Endometrial microvascular endothelial cells (primary cell): ENCODE measurements at regions not wholly inside any gene's neighbourhood (a gene's known extent, or its start where the extent isn't known, plus 50 kb on each side); places are given as distances from the start of the nearest gene placed in this dataset.

Source experiments
- in situ Hi-C: cut with HindIII; loops from 2 replicates; pipeline ENCODE4 v1.10.0; 2017; ENCODE audit warnings: low sequenced_read_pairs, low pct_unique_long_range_greater_than_20kb; ENCODE audit errors: inconsistent ontology term

DNA sequence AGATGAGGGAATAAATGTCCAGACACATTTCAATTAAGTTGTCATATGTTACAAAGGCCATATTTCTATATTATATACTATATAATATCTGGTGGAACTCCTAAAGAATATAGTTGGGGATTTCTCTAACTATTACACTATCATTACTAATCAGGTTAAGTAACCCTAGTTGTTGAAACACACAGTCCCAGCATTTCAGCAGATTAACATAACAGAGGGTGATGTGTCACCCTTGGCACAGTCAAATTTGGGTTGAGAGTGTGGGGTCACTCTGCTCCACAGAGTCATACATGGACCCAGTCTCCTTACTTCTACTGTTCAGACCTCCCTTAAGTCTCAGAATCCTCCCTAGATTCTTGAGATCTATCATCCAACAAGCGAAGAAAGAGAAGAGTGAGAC is 496.4 kb upstream of the MDFIC2 start:
- in situ Hi-C loops: no loop called here

DNA sequence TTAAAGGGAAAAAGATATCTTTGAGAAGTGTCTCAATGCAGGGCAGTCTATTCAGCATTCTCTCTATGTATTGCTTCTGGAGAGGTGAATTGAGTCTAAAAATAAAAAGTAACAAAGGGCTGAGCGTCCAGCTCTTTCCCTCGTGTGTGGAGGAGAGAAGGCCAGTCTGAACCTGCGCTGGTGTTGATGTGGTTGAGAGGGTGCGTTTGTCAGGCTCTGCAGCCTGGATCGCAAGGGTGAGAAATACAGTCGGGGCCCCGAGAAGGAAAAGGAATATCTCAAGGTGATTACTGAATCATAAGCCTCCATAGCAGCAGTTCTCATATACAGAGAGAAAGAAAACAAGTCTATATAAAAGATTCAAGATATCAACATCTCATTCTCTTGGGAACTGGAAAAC is 494.1 kb upstream of the MDFIC2 start:
- in situ Hi-C loops: no loop called here

DNA sequence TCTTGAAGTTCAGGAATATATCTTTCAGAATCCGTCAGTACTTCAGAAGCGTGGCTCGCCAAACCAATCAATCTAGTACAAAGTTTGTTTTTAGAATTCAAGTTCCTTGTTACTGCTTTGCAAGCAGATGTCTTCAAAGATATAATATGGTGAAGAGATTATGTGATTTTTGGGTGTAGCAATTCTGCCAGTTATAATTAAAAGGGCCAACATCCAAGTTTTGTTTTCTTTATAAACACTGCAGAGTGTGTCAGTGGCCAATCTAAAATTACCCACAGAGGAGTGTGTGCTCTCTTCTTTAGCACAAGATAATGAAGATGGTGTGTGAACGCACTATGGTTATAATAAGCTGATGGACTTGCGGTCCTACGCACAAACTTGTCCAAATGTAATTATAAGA is 493.6 kb upstream of the MDFIC2 start:
- in situ Hi-C loops: no loop called here

GRCh38 chr3:70805061-70805889 is 492.8 kb upstream of the MDFIC2 start:
- in situ Hi-C loops: no loop called here

DNA sequence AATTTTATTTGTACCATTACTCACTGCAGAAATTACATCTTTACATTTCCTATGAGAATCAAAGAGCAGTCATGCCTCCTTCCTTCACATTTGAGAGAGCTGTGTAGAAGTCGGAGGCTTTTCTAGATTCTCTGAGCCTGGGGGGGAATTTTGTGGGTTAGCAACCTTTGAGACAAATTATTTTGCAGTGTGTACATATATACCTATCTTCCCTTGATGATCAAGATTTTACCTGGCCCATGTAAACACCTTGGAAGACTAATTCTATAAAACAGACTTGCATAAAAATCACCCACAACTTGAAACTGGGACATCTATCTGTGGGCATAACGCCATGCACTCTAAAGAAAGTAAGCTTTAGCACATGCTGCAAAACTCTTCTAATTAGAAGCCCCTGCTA is 491.5 kb upstream of the MDFIC2 start:
- in situ Hi-C loops: no loop called here

- in situ Hi-C loops: no loop called here
Observed at GRCh38 chr3:70803319-70803718, 490.9 kb upstream of the MDFIC2 start.

DNA sequence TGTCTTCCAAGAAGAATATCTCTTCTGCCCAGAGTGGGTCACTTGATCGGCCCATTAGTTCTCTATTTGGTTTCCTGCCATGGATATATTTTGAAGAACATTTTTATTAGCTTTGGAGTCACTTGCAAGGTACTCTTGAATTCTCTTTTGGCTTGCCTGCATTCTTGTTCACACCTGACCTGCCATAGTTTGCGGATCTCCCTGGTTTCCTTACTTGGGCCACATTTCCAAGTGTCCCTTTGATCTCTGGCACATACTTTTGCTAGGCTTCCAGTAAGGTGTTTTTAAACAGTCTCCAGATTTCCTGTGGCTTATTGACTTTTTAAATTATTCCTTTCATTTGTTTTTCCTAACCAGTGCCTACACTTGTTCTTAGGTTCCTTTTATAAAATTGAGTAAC is 488.5 kb upstream of the MDFIC2 start:
- in situ Hi-C loops: no loop called here

DNA sequence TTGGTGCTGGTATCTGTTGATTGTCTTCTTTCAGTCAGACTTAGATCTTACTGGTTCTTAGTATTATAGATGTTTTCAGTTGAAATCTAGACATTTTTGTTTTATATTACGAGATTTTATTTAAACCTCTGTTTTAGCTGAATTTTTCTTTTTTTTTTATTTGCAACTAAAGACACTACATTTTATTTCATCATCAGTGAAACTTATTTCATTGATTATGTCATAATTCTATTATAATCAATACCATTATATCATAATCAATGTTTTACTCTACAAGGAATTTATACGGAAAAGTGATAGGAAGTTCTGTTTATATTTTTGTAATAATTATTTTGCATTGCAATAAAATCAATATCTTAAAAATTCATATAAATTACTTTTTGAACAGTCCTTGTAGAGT is 477.4 kb upstream of the MDFIC2 start:
- in situ Hi-C loops: no loop called here

- in situ Hi-C loops: no loop called here
Observed at GRCh38 chr3:70780790-70781189, 468.4 kb upstream of the MDFIC2 start.

DNA sequence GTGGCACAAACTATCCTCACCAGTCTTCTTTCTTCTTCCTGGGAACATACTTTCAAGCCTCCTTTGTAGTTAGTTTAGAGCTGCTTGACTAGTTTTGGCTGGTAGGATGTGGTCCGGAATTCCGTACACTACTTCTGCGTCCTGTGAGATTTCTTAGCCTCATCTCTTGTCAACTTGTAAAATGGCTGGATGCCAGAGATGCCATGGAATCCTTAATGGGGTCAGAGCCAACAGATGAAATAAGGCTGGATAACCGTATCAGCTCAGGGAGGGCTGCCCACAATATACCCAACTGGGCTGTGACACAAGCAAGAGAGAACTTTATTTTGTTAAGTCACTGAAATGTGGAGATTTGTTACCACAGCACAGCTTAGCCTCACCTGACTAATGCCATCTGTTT is 466.9 kb upstream of the MDFIC2 start:
- in situ Hi-C loops: no loop called here

DNA sequence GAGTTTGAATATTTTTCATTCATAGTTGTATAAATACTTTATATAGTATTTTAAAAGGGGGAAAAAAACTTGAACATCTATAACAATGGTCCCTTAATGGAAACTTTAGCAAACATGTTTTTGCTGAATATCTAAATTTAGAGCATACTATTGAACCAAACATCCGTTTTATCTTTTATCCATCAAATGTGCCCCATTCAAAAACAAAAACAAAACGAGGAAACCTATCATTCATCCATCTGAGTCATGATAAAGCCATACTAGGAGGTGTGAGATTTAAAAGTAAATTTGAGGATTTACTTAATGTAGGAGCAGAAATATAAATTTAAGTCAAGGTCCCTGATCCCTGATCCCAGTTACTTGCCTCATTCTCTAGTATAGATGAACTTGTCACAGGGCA is 463.6 kb upstream of the MDFIC2 start:
- in situ Hi-C loops: no loop called here

GRCh38 chr3:70775257-70775656 is 462.8 kb upstream of the MDFIC2 start:
- in situ Hi-C loops: no loop called here

DNA sequence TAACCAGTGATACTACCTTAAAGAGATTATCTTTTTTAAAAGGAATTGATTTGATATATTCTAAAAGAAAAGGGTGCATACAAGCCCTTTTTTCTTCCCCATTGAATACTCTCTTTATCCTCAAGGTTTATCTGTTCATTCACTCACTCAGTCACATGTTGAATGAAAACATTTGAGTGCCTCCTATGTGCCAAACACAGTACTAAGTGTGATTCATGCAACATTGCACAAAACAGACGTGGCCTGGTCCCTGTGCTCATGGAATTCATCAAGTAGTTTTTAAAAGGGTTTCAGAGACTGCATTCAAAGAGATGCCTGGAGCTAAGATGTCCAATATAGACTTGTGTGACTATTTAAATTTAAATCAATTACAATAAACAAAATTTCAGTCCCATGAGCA is 462.2 kb upstream of the MDFIC2 start:
- in situ Hi-C loops: no loop called here

- in situ Hi-C loops: no loop called here
Observed at GRCh38 chr3:70771426-70772147, 459.1 kb upstream of the MDFIC2 start.

DNA sequence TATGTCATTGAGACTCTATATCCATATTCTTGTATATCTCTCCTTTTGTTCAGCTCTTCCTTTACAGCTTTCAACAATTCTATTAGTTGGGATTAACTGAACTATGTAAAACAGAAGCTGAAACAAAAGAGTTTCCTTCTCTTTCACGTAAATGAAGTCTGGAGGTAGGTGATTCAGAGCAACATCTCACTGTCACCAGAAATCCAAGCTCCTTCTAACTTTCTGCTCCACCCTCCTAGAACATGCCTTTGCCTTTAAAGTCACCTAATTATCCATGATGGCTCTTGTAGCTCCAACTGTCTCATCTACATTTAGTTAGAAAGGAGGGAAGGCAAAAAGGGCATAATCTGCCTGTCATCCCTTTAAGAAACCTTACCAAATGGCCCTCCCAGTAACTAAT is 458.2 kb upstream of the MDFIC2 start:
- in situ Hi-C loops: no loop called here

DNA sequence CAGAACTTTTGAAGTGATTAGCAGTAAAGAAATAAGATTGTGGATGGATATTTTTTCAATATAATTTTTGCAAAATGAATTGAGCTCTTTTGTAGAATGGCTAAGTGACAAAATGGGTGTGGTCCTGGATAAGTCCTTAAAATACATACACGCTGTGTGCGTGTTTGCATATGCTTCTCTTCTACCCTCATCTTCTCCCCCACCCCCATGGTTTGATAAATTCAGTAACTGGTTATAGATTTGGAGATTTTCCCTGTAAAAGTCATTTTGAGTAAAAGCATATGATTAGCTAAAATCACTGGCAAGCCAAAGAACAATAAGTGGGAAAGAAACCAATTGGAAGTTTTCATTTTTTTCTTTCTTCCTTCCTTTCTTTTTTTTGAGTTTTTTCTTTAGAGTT is 453.9 kb upstream of the MDFIC2 start:
- in situ Hi-C loops: no loop called here

DNA sequence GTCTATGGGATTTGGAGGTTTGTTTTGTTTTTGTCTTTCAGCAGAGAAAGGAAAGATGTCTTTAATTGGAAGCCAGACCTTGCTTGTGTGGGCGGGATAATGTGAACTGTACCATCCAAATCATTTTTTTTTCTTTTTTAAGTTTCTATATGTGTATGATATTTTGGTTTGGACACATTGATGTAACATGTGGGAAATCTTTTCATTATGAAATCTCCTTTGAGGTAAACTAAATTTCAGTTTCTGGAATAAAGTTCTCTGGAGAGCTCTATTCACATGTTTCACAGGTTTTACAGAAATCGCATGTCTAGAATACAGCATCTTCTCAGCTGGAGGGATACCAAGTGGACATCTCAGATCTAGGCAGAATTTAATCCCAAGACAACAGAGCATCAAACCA is 451.5 kb upstream of the MDFIC2 start:
- in situ Hi-C loops: no loop called here

DNA sequence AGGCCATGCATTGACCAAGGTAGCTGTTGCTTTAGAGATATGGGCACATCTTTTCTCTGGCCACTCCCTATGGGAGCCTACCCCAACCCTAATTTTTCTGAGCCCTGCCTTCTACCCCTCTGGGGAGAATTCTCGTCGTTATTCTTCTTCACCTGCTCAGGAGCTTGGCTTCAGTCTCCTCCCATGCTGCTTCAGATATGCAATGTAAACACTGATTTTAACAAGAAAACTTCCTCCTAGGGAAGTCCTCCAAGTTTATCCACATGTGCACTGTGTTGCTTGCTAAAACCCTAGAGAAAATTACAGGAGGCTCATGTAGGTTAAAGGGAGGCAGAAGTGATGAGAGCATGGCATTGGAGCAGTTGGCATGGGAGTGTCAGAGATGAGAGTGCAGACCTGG is 445.2 kb upstream of the MDFIC2 start:
- in situ Hi-C loops: no loop called here

DNA sequence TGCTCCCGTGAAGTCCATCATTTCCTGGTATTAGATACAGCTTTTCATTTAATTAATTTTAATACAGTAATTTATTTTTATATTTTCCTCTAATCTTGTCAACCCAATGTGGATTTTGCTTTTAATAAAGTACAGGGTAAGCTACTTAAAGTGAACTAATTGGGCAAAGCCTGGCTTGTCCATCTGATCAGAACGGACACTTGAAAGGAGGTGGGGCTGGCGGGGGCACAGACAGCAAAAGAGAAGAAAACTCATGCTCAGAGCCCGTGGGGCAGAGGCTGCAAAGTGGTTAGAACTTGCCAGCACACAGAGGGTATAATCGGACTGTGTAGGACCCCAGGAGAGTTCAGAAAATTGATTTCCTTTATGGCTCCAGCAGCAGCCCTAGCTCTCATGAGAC is 443.1 kb upstream of the MDFIC2 start:
- in situ Hi-C loops: no loop called here

DNA sequence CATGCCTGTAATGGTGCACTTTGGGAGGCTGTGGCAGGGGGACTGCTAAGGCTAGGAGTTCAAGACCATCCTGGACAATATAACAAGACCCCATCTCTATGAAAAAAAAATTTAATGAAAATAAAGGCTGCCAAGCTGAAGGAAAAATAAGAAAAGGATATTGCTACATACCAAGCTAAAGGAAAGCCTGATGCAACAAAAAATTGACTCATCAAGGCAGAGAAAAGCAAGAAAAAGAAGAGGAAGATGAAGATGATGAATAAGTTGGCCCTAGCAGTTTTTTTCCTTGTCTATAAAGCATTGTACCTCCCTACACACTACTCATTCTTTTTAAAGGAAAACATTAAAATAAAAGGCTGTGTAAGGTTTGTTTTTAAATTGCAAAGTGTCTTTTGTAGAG is 441.9 kb upstream of the MDFIC2 start:
- in situ Hi-C loops: no loop called here

- in situ Hi-C loops: no loop called here
Observed at GRCh38 chr3:70753572-70753971, 441.1 kb upstream of the MDFIC2 start.
